CD4-positive, alpha-beta T cell treated with Interleukin-21 for 1 hour (primary cell): ENCODE measurements at regions not wholly inside any gene's neighbourhood (a gene's known extent, or its start where the extent isn't known, plus 50 kb on each side); places are given as distances from the start of the nearest gene placed in this dataset.
"Not testable (repeated sequence)": the region's sequence is repeated elsewhere in the genome, so short reads cannot be mapped to it uniquely, and the experiment has no call there.

Experiments
- DNase-seq: peaks from one replicate; pipeline ENCODE4 v3.0.0-alpha.2; 2020

DNA sequence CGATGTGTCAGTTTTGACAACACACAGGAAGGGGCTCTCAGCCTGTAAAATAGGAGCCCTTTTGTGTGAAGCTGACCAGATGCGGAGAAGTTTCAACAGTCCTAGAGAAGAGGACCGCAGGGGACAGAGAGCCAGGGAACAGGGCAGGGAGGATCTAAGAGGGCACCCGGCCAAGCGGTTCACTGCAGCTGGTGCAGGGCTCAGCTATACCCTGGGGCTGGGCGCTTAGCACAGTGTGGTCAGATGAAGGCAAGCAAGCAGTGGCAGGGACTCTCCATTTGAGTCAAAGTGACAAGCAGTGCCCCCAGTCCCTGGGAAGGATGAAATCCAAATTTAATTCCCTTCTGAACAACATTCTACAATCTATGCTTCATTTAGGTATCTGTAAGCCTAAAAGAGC lies 88.9 kb upstream of the PLGLB2 start:
- not testable (repeated sequence) for DNase-seq

DNA sequence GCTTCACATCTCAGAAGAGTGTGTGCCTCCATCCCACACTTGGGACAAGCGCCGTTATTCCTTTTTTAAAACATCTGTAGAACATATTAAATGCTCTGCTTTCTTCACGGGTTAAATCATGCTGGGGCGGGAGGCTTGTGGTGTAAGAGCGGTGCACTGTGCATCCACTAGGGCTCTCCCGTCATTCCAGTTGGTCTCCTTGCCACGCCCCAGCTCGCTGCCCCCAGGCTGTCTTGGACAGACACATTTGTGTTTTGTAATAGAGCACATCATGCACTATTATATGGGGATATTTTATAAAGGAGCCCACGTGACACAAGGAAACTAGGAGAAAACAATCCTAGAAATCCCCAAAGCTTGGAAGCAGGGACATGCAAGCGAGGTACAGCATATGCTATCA lies 87.7 kb upstream of the PLGLB2 start:
- not testable (repeated sequence) for DNase-seq

DNA sequence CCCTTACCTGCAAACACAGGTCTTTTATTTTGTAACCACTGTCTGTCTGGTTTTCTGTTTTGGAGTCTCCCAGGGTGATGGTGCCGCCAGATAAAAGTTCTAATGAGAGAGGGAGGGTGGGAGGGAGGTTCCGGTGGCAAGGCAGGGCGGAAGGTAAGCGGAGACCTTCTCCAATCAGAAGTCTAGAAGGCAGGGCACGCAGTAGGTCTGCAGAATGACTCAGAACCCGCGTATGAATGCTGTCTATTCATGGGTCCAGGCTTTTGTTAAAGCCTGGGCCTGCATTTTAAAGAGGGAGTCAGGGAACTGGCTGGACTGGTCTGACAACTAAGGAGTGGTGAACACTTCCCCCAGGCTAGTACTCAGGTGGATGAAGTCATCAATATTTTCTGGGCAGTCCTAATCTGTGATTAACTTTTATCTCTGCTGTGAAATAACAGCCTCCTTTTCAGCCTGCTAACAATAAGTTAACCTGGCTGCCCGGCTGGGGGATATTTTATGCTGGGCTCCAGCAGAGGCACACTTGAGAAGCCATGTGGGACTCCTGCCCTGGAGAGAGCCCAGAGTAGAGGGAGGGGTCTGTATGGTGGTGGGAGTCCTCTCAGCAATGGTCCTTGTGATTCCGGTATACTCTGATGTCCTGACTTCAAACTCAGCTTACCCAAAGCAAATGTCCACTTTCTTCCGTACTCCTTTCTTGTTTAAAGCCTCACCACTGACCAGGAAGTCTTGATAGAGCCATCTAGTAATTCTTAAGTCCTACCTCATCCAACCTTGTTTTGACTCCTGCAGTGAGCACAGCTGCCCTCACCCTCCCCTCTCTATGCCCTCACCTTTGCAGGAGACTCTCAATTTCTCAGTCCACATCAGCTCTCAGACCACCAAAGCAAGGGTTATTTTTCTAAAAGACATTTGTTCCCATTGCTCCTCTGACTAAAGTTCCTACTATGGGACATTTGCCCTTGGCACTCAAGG lies 85.3 kb upstream of the PLGLB2 start:
- DNase-seq, result not testable (repeated sequence)

DNA sequence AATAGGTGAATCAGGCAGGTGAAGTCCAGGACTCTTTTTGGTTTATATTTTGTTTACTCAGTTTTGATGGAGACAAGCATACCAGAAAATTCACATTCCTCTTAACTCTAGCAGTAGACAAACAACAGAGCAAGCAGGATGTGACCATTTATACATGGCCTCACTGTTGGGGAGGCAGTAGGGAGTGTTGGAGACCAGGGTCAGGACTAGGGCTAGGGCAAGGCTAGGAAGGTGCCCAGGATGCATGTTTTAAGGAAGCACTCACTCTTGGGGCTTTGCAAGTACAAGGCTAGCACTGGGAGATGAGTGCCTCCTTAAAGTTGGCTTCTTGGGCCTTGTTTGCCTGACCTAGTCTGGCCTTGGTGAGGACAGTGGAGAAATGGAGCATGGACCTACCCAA lies 84.5 kb upstream of the PLGLB2 start:
- not testable (repeated sequence) for DNase-seq

DNA sequence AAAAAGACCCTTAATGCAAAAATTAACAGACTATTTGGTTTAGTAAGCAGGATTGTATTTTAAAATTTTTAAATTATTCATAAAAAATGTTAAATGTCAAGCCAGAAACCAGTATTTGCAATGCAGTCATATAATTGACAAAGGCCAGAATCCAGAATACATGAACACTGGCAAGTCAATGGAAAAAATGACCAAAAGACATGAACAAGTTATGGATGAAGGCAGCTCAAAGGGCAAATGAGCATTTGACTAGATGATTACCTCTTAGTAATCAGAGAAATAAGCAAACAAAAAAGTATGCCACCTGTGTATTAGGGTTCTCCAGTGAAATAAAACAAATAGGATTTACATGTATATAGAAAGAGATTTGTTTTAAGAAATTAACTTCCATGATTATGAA lies 80.9 kb upstream of the PLGLB2 start:
- DNase-seq, result not testable (repeated sequence)

DNA sequence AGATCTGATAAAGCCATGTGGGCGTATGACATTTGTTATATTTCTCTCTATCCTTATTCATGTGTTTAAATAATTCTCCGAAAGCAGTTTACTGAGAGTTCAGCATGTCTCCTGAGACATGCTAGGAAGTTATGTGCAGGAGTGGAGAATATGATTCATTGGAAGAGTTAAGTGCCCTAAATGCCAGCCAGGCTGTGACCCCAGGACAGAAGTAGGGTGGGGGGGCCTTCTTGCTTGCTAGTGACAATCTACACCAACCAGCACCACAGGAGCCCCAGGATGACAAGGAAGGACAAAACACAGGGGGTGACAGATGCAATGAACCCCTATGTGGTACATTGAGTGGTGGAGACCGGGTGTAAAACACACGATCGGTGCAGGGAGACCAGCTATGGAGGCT lies 79.5 kb upstream of the PLGLB2 start:
- not testable (repeated sequence) for DNase-seq

DNA sequence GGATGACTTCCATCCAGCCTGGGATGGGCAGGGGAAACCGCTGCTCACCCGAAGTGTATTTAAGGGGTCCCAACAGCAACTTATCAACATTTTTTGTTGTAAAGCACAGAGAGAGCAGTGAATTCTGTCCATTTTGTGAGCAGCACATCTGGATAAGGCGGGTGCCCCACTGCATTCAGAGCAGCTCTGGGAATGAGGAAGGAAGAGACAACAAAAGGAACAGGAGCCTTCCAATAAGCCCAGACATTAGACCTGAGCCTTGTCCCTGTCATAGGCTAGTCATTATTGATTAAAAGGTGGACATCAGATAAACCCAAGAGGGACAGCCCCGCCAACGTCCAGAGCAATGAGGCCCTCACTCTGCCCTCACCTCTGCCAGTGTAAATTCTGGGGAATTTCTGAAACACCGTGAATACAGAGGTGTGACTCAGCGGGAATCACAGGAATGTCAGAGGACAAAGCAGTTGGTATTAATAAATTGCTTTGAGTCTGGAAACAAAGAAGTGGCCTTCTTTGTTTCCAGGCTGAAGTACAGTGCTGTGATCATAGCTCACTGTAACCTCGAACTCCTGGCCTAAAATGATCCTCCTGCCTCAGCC lies 78.2 kb upstream of the PLGLB2 start:
- not testable (repeated sequence) for DNase-seq

DNA sequence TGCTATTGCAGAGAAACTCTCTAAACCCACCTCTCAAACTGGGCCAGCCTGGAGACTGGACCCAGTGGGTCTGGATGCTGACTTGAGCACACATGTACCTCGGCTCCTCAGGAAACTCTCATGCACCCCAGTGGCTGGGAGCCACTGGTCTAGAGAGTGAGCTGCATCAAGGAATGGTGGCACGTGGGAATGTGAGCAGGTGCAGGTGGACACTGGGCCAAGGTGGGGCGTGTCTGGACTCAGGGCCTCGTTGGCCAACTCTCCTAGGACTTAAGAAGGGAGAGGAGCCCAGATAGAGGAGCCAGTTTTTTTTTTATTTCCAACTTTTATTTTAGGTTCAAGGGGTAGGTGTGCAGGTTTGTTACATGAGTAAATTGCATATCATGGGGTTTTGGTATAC lies 75.5 kb upstream of the PLGLB2 start:
- not testable (repeated sequence) for DNase-seq

DNA sequence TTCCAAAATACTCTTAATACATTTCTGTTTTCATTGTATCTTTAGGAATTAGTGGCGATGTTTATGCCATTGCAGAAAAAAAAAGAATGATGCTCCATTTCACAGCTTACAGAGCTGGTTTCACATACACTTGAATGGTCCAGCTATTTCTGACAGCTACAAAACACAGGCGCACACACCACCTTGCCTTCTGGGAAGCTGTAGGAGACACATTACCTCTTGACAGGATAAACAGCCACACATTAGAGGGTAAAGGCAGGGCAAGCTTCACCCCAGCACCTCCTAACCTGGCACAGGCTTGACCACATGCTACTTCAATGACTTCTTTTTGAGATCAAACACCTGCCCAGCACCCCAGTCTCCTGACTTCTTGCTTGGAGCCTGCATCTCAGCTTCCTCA lies 73.2 kb upstream of the PLGLB2 start:
- not testable (repeated sequence) for DNase-seq

DNA sequence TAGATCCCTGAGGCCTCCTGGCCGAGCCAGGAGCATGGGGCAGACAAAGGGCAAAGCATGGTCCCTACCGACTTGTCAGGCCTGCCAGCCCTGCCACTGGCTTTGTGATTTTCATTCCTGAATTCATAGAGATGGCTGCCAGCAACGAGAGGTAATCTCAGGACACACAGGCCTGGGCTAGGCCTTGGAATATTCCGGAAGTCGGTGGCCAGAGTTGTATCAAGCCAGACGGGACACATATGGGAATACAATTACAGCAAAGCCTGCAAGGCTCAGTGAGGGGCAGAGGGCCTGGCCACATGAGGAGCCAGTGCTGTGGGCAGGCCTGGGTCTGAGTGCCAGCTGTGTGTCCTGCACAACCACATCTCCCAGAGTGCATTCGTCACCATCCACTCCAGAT lies 72.4 kb upstream of the PLGLB2 start:
- not testable (repeated sequence) for DNase-seq

DNA sequence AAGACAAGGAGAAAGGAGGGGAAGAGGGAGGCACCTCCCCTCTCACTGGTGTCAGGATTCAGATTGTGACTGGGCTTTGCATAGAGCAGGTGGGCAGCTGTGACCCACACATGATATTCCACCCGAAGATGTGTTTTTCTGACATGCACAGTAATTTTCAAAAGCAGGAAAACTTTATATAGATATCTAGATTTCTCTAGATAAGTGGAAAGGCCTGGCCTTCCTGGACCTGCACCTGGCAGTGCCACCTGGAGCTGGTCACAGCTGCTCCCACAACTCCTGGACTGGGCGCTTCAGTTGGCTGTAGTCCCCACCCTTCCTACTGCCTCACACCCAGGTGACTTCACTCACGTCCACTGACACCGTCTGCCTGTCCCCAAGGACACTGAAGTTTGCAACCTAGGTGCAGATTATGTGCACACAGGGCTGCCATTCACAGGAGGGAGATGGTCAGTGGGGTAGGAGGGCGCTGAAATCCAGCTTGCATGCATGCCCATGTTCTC lies 70.4 kb upstream of the PLGLB2 start:
- DNase-seq, result not testable (repeated sequence)

DNA sequence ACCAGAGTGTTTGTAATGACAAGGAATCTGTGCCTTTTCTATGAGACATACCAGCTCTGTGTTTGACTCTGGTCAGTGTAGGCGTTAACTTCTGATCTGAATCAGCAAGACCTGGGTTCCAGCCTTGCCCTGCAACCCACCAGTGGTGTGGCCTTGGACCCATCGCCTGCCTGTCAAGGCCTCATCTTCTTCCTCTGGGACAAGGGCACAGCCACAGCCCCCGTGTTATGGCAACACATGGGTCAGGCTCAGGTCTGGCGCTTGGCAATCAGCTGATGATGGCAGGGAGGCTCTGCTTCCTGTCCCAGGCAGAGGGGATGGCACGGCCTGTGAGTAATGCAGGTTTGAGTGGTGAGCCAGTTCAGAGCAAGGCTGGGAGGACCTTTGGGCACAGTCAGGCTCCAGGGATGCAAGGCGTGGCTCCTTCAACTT lies 69.1 kb upstream of the PLGLB2 start:
- not testable (repeated sequence) for DNase-seq

DNA sequence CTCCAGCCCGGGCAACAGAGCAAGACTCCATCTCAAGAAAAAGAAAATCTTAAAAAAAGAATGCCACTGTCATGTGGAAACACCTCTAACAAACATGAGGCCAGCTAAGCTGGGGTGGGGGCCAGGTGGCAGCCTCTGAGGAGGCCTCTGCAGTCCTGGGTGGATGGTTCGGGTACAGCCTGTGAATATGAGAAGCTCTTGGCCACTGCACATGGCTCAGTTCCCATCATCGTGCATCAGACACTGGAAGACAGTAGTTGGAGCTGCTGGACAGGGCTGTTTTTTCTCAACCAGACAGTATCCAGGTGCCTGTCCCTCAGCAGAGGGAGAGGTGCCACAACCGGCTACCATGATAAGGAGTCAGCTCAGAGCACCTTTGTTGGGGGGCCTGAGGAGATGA lies 67.9 kb upstream of the PLGLB2 start:
- not testable (repeated sequence) for DNase-seq

DNA sequence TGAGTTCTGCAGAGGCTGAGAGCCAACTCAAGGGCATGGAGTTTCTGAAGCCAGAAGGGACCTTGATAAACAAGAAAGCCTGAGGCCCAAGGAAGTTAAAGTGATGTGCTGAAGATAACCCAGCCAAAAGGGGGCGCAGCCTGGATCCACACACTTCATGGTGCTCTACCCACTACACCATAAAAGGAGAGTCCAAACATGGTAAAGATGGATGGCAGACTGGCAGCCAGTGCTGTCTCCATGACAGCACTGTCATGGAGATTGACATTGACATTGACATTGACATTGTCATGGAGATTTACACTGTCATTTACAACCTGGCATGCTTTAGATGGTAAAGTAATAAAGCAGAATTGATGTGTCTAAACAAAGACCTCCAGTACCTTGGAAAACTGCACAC lies 67.2 kb upstream of the PLGLB2 start:
- not testable (repeated sequence) for DNase-seq

DNA sequence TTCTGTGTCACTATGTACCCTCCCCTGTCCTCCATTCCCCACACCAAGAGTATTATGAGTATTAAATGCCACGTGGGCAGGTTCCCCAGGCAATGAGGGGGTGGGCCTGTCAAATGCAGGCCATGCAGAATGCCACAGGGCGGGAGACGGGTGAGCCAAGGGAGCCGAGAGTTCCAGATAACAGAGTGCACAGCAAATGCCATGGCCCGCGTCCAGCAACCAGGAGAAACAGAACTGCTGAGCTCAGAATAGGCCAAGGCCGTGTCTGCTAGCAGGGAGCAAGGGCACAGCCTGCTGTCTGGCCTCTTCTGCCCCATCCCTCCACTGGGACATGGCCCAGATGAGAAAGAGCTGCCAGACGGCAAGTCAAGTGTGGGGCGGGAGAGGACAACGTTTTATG lies 64.4 kb upstream of the PLGLB2 start:
- DNase-seq, result not testable (repeated sequence)

DNA sequence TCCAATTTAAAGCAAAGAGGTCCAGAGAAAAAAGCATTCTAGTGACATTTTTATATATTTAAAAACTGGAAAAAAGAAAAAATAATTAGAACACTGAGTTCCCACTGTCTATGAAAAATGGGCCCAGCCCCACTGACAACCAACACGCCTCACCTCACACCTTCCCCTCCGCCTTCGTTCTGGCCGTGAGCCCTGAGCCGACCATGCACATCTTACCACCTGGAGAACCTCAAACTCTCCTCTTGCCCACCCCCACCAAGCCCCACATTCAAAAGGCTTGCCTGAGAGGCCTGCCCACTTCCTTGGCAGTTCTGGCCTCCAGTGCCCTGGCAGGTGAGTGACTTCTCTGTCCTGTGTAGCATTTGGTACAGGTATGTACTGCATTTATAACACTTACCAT lies 63.9 kb upstream of the PLGLB2 start:
- not testable (repeated sequence) for DNase-seq

DNA sequence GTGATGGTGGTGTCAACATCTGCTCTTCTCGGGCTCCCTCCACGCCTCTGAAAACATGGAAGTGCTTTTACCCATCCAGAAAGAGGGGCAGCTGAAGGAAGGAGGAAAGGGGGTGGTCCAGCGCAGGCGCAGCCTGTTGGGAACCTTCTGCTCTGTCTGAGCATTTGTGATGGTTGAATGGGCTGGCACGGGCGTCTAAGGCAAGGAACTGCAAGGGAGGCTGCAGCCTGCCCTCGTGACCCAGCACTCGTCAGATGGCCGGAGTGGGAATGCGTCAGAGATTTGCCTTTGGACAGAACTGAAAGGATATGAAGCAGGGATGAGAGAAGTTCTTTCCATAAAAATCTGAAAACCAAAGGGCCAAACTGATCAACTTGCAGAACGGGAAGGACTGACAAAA lies 62.3 kb upstream of the PLGLB2 start:
- DNase-seq, result not testable (repeated sequence)

DNA sequence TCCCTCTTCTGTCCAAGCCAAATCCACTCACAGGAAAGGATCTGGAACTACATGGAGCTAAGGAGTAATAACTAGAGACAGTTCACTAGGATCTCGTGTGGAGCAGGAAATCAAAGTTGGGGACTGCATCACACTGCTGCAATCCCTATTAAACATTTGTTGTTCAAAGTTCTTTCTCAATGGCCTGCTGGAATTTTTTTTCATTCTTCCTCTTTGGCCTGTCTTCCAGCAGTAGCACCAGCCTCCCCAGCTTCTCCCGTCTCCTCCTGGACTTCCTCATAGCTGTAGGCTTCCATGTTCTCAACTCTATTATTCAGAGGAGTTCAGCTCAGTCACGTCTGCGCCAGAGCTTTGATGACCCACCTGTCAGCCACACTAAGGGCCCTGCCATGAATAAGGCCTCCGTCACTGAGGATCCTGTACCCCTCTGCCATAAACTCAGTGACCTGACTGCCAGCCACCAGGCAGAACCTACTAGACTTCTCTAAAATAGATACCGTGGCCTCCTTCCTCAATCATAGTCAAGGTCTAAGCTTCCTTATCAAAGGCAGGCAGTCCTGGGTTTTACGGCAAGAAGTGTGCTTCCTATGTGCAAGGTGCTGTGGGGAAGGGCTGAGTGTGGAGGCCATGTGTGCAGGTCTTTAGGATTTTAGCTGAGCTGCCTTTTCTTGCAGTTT lies 60.9 kb upstream of the PLGLB2 start:
- DNase-seq, result not testable (repeated sequence)

DNA sequence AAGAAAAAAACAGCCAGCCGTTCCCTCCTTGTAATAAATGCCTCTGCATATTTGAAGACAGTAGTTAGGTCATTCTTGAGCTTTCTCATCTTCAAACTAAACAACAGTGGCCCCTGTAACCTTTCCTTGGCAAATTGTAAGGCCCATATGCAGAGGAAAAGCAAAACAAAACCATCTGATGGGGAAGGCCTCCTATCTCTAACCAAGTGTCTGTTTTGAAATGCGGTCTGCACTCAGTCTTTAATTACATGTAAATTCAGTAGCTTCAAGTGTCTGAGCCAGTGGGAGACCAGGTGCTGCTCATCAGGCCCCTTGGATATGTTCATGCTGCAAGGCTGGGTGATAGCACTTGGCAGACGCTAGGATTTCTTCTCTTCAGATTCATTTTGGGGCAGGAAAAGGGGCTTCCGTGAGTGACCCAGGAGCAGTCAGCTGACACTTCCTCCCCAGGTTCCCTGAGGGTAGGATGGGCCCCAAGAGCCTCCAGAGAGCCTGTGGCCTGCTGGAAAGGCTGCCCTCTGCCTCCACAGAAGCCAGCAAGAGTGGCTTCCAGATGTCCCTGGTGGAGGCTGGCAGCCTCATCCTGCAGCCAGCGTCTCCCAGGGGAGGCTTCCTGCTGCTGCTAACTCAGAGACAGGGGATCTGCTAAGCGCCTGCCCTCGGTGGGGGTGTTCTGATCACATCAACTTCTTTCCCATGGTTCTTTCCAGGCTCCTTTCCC lies 60.2 kb upstream of the PLGLB2 start:
- DNase-seq, result not testable (repeated sequence)

DNA sequence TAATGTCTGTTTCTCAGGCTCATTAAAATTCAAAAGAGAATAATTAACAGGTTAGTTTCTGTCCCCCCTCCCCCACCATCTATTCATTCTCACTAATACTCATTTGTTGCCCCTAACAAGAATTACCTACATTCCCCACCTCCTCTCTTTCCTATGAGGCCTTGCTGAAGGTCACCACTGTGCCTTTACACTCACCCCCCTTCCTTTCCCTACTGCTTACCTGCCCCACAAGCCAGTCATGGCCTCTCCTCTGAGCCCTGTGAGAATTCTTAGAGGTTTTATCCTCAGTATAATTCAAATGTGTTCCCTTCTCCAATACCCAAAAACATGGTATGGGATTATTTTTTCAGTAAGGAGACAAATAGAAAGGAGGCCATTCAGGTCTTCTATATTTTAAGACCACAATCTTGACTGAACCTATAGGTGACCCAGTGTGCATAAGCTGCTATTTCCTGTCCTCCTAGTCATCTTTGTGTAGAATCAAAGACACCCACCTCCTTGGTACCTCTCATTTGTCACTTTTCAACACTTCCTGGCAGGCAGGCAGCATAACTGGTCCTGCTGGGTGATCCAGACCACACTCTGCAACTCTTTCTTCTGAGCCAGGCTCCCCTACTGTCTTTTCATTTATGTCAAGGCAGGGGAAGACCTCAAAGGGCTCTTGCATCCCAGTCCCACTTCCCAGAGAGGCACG lies 55.8 kb upstream of the PLGLB2 start:
- DNase-seq, result not testable (repeated sequence)

DNA sequence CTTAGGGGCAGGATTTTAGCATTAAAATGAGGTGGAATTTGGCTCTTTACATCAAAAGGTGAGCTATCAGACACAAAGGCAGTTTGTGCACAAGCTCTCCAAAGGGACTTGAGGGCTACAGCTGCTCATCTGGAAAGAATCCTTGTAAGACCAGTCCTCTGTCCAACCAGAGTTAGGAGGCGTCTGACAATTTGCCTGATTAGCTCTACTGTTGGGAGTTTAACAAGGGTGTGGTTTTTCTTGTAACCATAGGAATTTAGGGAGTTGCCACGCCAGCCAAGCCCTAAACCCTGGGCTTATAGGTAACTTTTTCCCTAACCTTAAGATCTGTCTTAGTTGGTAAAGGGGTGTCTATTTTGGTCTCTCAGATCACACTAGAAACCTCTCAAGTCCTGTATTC lies 55.0 kb upstream of the PLGLB2 start:
- DNase-seq, result not testable (repeated sequence)

DNA sequence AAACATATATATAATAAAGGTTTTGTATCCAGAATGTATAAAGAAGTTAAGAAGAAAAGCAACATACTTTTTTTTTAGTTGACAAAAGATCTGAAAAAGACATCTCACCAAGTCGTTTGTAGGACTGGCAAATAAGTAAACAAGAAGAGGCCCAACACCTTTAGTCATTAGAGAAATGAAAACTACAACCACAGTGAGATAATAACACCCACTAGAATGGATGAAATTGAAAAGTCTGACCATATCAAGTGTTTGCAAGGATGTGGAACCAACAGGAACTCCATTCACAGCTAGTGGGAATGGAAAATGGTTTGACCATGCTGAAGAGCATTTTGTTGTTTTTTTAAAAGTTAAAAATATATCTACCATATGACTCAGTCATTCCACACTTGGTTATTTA lies 54.0 kb upstream of the PLGLB2 start:
- DNase-seq, result not testable (repeated sequence)
